NCI-H187 (cell line): ENCODE measurements at regions not wholly inside any gene's neighbourhood (a gene's known extent, or its start where the extent isn't known, plus 50 kb on each side); places are given as distances from the start of the nearest gene placed in this dataset.

Source experiments
- DNase-seq, 2 experiments: peaks; one replicate each; lab custom pipeline; 2025; lab: John Stamatoyannopoulos, UW

DNA sequence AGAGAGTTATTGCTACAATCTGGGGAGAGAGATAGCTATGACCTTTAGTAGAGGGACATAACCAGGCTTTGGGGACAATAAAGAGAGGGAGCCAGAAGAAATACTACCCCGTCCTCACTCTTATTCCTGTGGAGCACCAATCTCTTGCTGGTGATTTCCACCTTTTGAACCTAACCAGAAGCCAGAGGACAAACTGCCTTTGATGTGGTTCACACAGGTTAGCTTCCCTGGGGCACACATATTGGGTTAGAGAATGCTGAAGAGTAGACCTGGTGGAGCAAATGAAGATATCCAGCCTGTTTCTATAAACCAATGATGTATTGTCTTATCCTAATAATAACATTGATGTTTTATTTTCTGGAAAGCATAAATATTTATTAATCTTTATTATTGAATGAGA lies 399.3 kb downstream of the HTR7 start:
- no peak for DNase-seq

- no peak for DNase-seq
Observed at GRCh38 chr10:90461437-90462155, 396.2 kb downstream of the HTR7 start.

DNA sequence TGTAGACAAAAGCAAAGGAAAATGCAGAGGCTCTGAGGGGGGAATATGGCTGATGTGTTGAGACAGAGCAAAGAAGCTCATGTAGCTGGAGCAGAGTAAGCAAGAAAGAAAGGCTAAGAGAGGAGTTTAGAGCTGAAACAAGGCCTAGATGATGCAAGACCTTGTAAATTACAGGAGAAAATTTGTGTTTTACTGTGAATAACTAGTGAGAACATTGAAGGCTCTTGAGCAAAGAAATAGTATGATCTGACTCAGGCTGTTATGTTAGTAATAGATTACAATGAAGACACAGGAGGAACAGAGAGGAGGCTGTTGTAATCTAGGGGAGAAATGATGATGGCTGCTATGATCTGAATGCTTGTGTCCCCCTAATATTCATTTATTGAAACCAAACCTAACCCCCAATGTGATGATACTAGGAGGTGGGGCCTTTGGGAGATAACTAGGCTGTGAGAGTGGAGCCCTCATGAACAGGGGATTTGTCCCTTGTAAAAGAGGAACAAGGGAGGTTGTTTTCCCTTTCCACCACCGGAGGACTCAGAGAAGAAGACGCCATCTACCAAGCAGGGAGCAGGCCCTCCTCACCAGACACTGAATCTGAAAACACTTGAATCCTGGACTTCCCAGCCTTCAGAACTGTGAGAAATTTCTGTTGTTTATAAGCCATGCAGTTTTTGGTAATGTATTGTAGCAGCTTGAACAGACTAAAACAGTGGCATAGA lies 394.9 kb downstream of the HTR7 start:
- DNase-seq: no peak

DNA sequence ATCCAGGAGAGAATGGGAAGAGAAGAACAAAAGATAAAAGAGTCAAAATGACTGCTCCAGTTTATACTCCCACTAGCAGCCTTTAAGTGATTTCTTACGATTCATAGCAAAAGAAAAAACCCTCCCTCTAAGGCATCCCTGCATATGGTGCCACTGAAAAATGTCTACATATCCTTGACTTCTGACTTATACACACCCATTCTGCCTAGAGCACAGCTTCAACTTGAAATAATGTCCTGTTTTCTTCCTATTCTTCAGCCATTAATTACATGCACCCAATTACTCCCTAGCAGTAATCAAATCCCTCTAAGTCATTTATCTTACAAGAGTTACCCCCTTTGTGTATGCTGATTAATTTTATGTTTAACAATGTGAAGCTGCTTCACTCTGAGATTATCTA lies 393.5 kb downstream of the HTR7 start:
- DNase-seq: no peak

GRCh38 chr10:90470966-90471365 lies 386.9 kb downstream of the HTR7 start:
- no peak for DNase-seq

DNA sequence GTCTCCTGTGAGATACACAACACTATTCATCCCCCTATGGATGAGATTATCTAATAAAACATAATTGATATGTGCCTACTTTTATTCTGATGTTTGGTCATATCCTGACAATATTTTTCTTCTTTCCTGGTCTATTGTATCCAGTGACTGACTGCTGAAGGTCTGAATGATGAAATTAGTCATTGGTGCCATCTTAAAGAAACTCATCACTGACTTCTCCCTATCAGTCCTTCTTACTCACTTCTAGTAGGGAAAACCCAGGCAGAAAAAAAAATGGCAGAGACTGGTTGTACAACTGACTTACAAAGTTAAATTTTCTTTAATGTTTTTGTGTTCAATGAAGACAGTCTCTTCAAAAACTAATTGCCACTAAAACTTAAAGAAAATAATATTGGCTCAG lies 377.4 kb downstream of the HTR7 start:
- no peak for DNase-seq

DNA sequence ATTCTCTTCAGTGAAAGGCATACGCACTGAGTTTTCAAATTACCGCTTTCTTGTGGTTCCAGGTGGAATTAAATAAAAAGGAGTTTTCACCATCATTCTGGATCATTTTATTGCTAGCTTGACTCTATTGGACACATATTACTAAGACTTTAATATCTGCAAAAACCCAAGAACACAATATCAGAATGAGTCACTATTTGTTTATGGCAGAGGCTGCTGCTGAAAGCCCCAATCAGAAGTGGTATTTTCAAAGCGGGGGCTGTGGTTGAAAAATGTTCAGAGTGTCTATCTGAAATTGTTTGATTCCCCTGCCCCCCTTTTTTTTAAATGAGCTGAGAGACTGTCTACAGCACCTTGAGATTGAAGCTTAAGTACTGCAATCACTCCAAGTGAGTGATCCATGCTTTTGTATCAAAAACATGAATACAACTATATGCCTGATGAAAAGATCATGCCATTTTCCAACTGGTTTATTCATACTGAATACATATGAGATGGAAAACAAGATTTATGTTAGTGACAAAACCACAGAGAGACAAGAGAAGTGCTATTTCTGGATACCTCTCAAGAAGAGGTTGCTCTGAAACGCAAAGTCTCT lies 376.4 kb downstream of the HTR7 start:
- no peak for DNase-seq

DNA sequence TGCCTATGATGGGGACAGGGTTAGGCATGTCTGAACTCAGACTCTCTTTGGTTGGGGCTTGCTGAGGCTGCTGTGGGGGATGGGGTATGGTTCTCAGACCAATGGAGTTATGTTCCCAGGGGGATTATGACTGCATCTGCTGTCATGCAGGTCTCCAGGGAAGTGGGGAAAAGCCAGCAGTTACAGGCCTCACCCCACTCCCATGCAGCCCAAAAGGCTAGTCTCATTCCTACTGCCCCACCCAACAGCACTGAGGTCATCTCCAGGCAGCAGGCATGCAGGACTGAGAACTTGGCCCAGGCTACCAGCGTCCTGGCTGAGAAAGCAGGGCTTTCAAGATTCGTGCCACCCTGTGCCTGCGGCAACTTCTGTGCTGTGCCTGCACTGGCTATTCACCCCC lies 373.3 kb downstream of the HTR7 start:
- no peak for DNase-seq

GRCh38 chr10:90494183-90494582 lies 363.7 kb downstream of the HTR7 start:
- no peak for DNase-seq

GRCh38 chr10:90504172-90504571 lies 353.7 kb downstream of the HTR7 start:
- no peak for DNase-seq

- DNase-seq: no peak
Observed at GRCh38 chr10:90526721-90527120, 331.1 kb downstream of the HTR7 start.

DNA sequence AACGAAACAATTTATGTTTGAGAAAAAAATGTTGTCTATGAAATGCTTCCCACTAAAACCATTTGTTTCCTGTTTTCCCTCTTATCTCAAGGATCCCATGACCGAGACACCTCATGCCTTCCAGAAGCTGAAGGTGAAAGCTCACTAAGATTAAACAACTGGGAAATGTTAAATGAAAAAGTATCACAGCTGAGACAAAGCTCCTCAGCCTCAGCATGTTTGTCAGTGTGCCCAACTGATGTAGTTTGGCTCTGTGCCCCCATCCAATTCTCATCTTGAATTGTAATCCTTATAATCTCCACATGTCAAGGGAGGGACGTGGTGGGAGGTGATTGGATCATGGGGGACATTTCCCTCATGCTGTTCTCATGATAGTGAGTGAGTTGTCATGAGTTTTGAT lies 327.3 kb downstream of the HTR7 start:
- DNase-seq: no peak

DNA sequence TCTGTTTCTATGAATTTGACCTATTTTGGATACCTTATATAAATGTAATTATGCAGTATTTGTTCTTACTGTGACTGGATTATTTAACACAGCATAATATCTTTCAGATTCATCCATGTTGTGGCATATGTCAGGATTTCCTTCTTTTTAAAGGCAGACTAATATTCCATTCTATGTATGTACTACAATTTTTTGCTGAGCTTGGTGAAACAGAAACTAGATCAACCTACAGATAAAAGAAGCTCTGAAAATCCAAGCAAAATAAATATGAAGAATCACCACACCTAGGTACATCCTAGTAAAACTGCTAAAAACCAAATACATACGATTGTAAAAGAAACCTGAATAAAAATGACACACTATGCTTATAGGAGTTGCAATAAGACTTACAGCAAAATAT lies 300.5 kb downstream of the HTR7 start:
- no peak for DNase-seq

DNA sequence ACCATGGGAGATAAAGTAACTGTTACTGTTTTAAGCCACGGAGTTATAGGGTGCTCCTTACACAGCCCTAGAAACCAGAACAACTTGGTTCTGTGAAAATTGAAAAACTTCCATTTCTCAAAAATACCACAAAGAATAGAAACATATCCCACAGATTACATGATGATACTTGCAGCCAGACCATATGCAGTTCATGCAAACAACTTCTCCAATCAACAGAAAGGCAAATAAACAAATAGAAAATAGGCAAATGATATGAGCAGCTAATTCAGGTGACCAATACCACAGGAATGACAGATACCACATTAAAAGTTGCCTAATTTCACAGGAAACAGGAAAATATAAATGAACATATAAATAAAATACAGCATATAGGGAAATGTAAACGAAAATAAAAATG lies 297.5 kb downstream of the HTR7 start:
- no peak for DNase-seq

- DNase-seq: no peak
Observed at GRCh38 chr10:90561666-90562065, 296.2 kb downstream of the HTR7 start.

GRCh38 chr10:90571481-90572258 lies 286.2 kb downstream of the HTR7 start:
- DNase-seq: no peak

- no peak for DNase-seq
Observed at GRCh38 chr10:90575125-90575524, 282.7 kb downstream of the HTR7 start.

DNA sequence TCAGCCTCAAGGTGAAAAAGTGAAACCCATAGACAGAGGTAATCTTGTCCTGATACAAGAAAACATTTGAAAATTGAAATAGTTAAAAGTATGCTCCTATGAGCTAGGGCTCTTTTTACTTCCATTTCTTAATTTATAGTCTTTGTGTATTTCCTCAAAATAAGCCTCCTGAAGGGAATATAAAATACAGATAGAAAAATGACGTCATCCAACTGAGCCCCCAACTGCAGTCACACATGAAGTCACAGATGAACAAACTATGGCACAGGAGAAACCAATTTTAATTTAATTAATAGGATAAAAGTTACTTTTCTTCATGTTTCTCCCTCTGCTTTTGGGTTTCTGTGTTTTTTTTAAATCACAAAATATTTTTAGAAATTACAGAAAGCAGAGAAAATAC lies 280.3 kb downstream of the HTR7 start:
- DNase-seq: no peak

DNA sequence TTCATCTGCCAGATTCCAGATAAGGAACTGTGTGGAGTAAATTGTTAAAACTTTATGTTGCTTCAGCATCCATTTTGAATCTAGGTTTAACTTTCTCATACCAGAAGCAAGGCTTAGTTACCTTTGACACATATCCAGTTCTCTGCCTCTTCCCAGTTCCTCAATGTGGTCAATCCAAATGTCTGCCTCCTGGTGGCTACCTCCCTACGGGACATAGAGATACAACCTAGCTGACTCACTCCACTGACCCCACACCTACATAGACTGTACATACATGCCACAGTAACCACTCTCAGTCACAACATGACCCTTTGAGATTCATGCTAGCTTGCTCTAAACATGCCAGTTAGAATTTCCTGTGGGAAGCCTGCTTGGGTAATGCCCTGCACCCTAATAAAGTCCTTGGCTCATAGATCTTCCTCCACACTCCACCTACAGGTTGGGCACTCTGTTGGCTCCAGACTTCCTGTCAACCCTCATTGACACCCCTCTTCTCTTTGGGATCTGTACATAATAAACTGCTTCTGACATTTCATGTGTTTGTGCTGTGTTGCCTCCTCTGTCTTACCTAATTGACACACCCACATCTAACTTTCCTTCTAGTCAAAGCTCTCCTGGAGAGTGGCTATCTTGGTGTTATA lies 278.1 kb downstream of the HTR7 start:
- DNase-seq: no peak

DNA sequence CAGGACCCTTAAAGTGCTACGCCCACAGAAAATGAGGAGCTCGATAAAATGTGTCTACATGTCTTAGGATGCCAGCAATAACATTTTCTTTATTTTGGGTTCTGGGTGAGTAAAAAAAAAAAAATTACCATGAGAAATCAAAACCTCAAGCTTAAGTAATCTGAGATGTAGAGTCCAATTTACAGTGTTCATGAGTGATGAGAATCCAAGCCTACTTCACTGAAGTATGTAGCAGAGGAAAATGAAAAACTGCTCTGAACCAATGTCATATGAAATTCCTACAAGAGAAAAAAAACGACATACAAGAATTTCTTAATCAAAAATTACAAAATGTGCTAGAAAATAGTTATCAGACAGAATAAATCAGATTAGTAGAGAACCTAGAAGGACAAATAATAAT lies 274.4 kb downstream of the HTR7 start:
- no peak for DNase-seq

DNA sequence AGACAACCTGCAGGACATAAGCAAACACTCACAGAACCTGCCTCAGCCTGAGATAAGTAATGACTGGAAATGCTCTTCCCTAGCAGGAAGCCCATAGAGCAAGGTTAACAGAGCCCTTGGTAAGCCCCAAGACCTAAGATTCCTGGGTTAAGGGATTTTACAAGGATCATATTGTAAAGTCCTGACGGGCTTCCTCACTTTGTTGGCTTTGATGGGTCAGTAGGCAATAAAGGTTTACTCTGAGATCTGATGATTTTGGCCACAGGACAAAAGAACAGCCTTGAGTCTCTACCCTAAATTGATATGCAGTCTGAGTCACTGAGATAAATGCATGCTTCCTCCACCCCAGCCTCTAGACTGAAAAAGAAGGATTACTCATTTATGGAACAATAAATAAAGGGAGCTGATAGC lies 270.8 kb downstream of the HTR7 start:
- DNase-seq: no peak

DNA sequence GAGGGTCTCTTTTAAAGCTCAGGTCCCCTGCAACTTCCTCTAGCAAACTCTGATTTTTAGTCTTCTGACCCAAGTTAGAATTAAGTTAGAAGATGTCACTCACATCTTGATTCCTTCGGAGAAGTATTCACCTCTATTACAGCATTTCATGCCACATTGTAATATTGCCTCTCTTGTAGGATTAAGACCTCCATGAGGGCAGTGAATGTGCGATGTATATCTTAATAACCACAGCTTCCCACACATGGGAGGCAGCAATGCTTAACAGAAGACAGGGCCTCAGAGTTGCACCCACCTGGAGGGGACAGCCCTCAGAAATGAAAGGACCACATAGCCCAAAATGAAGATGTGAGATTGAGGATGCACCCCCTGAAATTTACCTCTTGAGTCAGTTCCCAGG lies 270.3 kb downstream of the HTR7 start:
- no peak for DNase-seq
